HCT116 (cell line): ENCODE measurements at regions not wholly inside any gene's neighbourhood (a gene's known extent, or its start where the extent isn't known, plus 50 kb on each side); places are given as distances from the start of the nearest gene placed in this dataset.

Experiments
- ATAC-seq: fragments of 200-7000 bp; cut with Tn5 transposase; 2 replicates; pipeline ENCODE4 v1.9.1; 2020; ENCODE audit warnings: mild to moderate bottlenecking, moderate library complexity
- BruUV-seq: library from RNA; stranded (reverse); fragments of 400-500 nt; replicated peaks from 2 replicates; lab custom pipeline; 2021; lab: Mats Ljungman, UMichigan
- CTCF ChIA-PET: fragments of 300-600 bp; sonication (Branson Sonifier 250); formaldehyde crosslinking; loops from one replicate; lab custom pipeline; 2021; ENCODE audit warnings: antibody characterized with exemption; lab: Charles Lee
- POLR2A ChIA-PET: fragments of 300-600, 350-600 bp; sonication (Branson Sonifier 250); formaldehyde crosslinking; loops from one replicate; lab custom pipeline; 2021; ENCODE audit warnings: antibody characterized with exemption; lab: Charles Lee
- RAD21 ChIA-PET, 2 experiments: fragments of 300-600 bp; sonication (Branson Sonifier 250); formaldehyde crosslinking; loops; one replicate each; lab custom pipeline; 2023; ENCODE audit warnings: low total read pairs in 2 of 2; ENCODE audit not compliant: uncharacterized antibody in 2 of 2, unreplicated experiment in 2 of 2, low non-redundant PET in 1 of 2; lab: Charles Lee
- DNase-seq: peaks from one replicate; pipeline ENCODE4 v3.0.0-alpha.2; 2010; ENCODE audit warnings: low read depth, low spot score
- H2AFZ ChIP-seq: fragments of 200-600 bp; shearing (Covaris generic), sonication (generic); 2 replicates; pipeline ENCODE4 v1.6.1; 2017; ENCODE audit warnings: low read depth, mixed run types, mixed read lengths, antibody characterized with exemption, low read length; ENCODE audit not compliant: poor library complexity, severe bottlenecking
- H3K27ac ChIP-seq: 2 replicates; pipeline ENCODE4 v1.5.1; 2012; ENCODE audit warnings: low read depth, low read length
- H3K27me3 ChIP-seq: fragments of 200-600 bp; sonication (generic); 2 replicates; pipeline ENCODE4 v1.6.1; 2016; ENCODE audit warnings: mixed run types, low read length, mixed read lengths; ENCODE audit not compliant: insufficient read depth
- H3K36me3 ChIP-seq, 2 experiments: fragments of 200-500 bp in 1 of 2; fragments of 200-600 bp in 1 of 2; sonication (Bioruptor generic) in 1 of 2; sonication (generic) in 1 of 2; 2 replicates each; pipeline versions ENCODE4 v1.5.1 to v1.6.1; 2014 to 2016; ENCODE audit warnings: low read length in 2 of 2, inconsistent platforms in 1 of 2, mixed read lengths in 1 of 2, mixed run types in 1 of 2; ENCODE audit not compliant: insufficient read depth in 2 of 2, control insufficient read depth in 1 of 2
- H3K4me1 ChIP-seq, 2 experiments: fragments of 200-600 bp in 1 of 2; sonication (generic) in 1 of 2; 2 replicates each; pipeline versions ENCODE4 v1.5.1 to v1.6.1; 2012 to 2017; ENCODE audit warnings: low read length in 2 of 2, inconsistent platforms in 1 of 2, mild to moderate bottlenecking in 1 of 2, mixed read lengths in 1 of 2, mixed run types in 1 of 2, moderate library complexity in 1 of 2; ENCODE audit not compliant: insufficient read depth in 2 of 2, control insufficient read depth in 1 of 2
- H3K4me2 ChIP-seq: fragments of 200-600 bp; sonication (generic); 2 replicates; pipeline ENCODE4 v1.6.1; 2017; ENCODE audit warnings: mixed run types, low read length, mixed read lengths
- H3K4me3 ChIP-seq, 2 experiments: fragments of 200-600 bp in 1 of 2; sonication (generic) in 1 of 2; replicated peaks in 1 of 2; 2 replicates each; pipeline ENCODE4 v1.5.1; 2011 to 2016; ENCODE audit warnings: low read length in 2 of 2, control low read depth in 1 of 2, low read depth in 1 of 2, mild to moderate bottlenecking in 1 of 2, mixed read lengths in 1 of 2, mixed run types in 1 of 2
- H3K79me2 ChIP-seq: fragments of 200-600 bp; sonication (generic); 2 replicates; pipeline ENCODE4 v1.6.1; 2017; ENCODE audit warnings: mild to moderate bottlenecking, mixed run types, low read length, moderate library complexity, mixed read lengths; ENCODE audit not compliant: insufficient read depth
- H3K9ac ChIP-seq: fragments of 200-600 bp; sonication (generic); 2 replicates; pipeline ENCODE4 v1.6.1; 2016; ENCODE audit warnings: low read length, mixed read lengths
- H3K9me2 ChIP-seq: fragments of 200-600 bp; sonication (generic), shearing (Covaris generic); 2 replicates; pipeline ENCODE4 v1.6.1; 2017; ENCODE audit warnings: mixed run types, mild to moderate bottlenecking, moderate library complexity; ENCODE audit not compliant: insufficient read depth
- H3K9me3 ChIP-seq, 2 experiments: fragments of 200-500 bp in 1 of 2; fragments of 200-600 bp in 1 of 2; sonication (Bioruptor generic) in 1 of 2; sonication (generic) in 1 of 2; 2 replicates each; pipeline ENCODE4 v1.6.1; 2014 to 2017; ENCODE audit warnings: low read length in 2 of 2, mixed read lengths in 2 of 2, inconsistent platforms in 1 of 2, low read depth in 1 of 2, mild to moderate bottlenecking in 1 of 2, mixed run types in 1 of 2, moderate library complexity in 1 of 2; ENCODE audit not compliant: control insufficient read depth in 1 of 2, insufficient read depth in 1 of 2
- H4K20me1 ChIP-seq: fragments of 200-600 bp; sonication (generic), shearing (Covaris generic); 2 replicates; pipeline ENCODE4 v1.6.1; 2017; ENCODE audit warnings: mixed run types, mild to moderate bottlenecking, moderate library complexity; ENCODE audit not compliant: insufficient read depth
- CBX3 ChIP-seq: IDR thresholded peaks from 2 replicates; pipeline ENCODE4 v1.6.1; 2012; ENCODE audit warnings: low read depth
- CTCF ChIP-seq, 3 experiments: fragments of 200-600 bp in 1 of 3; sonication (generic) in 1 of 3; IDR thresholded peaks in 2 of 3; conservative IDR thresholded peaks in 1 of 3; 2 replicates each; pipeline ENCODE4 v1.5.1; 2012 to 2017; ENCODE audit warnings: low read depth in 2 of 3, low read length in 2 of 3, antibody characterized with exemption in 1 of 3, borderline replicate concordance in 1 of 3, control low read depth in 1 of 3, mild to moderate bottlenecking in 1 of 3, mixed read lengths in 1 of 3, mixed run types in 1 of 3, moderate library complexity in 1 of 3; ENCODE audit not compliant: insufficient read depth in 1 of 3
- EZH2phosphoT487 ChIP-seq: fragments of 200-600 bp; IDR thresholded peaks from 2 replicates; pipeline ENCODE4 v1.6.1; 2018; ENCODE audit warnings: antibody characterized with exemption, borderline replicate concordance
- RAD21 ChIP-seq: IDR thresholded peaks from 2 replicates; pipeline ENCODE4 v1.6.1; 2012; ENCODE audit warnings: low read depth, mild to moderate bottlenecking
- SIN3A ChIP-seq: IDR thresholded peaks from 2 replicates; pipeline ENCODE4 v1.6.1; 2012; ENCODE audit warnings: low read depth
- ZFX ChIP-seq: fragments of 450-650 bp; IDR thresholded peaks from 2 replicates; pipeline ENCODE4 v1.6.1; 2017
- intact Hi-C: fragments of 100-400 bp; cut with micrococcal nuclease; formaldehyde crosslinking; loops from 2 replicates; pipeline ENCODE4 v1.10.0; 2022

- no peak overlapping the region for H3K4me3 ChIP-seq
- no peaks in the 10 kb centered on the region for H4K20me1 ChIP-seq
- no TSS peak for BruUV-seq
- no peak overlapping the region for H2AFZ ChIP-seq
- intact Hi-C loops: no loop called here
- no peak overlapping the region for H3K4me2 ChIP-seq
- TF ChIP-seq CBX3 (no peak), CTCF (IDR thresholded peaks at IDR 0.05 in 2 of 3, conservative IDR thresholded peaks at IDR 0.05 in 1 of 3; ENCODE audit: borderline replicate concordance in 1 of 3, insufficient read depth in 1 of 3, low read depth in 2 of 3, low read length in 2 of 3) (no peak), EZH2phosphoT487 (no peak)
- TF ChIP-seq, all 23 proteins: peak for 0
- POLR2A ChIA-PET: no interaction called here
- ATAC-seq: no peak
- Histone ChIP-seq H3K79me2 (no peaks in the 10 kb centered on the region), H3K4me1 (no peaks in the 10 kb centered on the region), H3K27ac (no peak overlapping the region), H3K9ac (no peak overlapping the region), H3K27me3 (no peaks in the 10 kb centered on the region), H3K9me3 (no peaks in the 10 kb centered on the region), H3K36me3 (no peaks in the 10 kb centered on the region), H3K9me2 (0 out of 2 replicates have a peak, but pooled peaks cover 3% of the 10 kb centered on the region)
- CTCF ChIA-PET: no interaction called here
- RAD21 ChIA-PET: no interaction called here
- no peak for DNase-seq
Observed at GRCh38 chr4:141467225-141467624, 169.2 kb upstream of the IL15 start.

- Histone ChIP-seq H3K36me3 (no peaks in the 10 kb centered on the region), H3K27me3 (no peaks in the 10 kb centered on the region), H3K4me3 (no peak overlapping the region), H3K4me1 (no peaks in the 10 kb centered on the region), H3K9ac (no peak overlapping the region), H3K4me2 (no peak overlapping the region), H3K9me3 (no peaks in the 10 kb centered on the region), H3K27ac (no peak overlapping the region), H4K20me1 (no peaks in the 10 kb centered on the region), H3K79me2 (no peaks in the 10 kb centered on the region), H3K9me2 (0 out of 2 replicates have a peak, but pooled peaks cover 3% of the 10 kb centered on the region)
- intact Hi-C loops: no loop called here
- no TSS peak for BruUV-seq
- CTCF ChIA-PET: no interaction called here
- RAD21 ChIA-PET: no interaction called here
- POLR2A ChIA-PET: no interaction called here
- no peak for DNase-seq
- no peak for ATAC-seq
- TF ChIP-seq RAD21: no peak
- TF ChIP-seq ZFX: no peak
- no peak for TF ChIP-seq SIN3A
- TF ChIP-seq, all 23 proteins: peak for 0
- H2AFZ ChIP-seq: no peak overlapping the region
Observed at GRCh38 chr4:141469392-141469791, 167.0 kb upstream of the IL15 start.
